Ovary (tissue), 3 donors: ENCODE measurements at regions not wholly inside any gene's neighbourhood (a gene's known extent, or its start where the extent isn't known, plus 50 kb on each side); places are given as distances from the start of the nearest gene placed in this dataset.

Source experiments
- EP300 ChIP-seq: sonication (generic); formaldehyde crosslinking; IDR thresholded peaks from one replicate; pipeline ENCODE4 v1.6.1; 2017; ENCODE audit warnings: antibody characterized with exemption
- POLR2A ChIP-seq: fragments of 450-650 bp; IDR thresholded peaks from one replicate; pipeline ENCODE4 v1.6.1; 2017; ENCODE audit warnings: antibody characterized with exemption, mild to moderate bottlenecking, moderate library complexity
- TF ChIP-seq, protein P1 (sequence below), 3 donors: fragments of 450-650 bp in 2 of 3; fragments of 200-600 bp in 1 of 3; IDR thresholded peaks; one replicate each; pipeline versions ENCODE4 v1.5.1 to v1.8.0; 2016 to 2022; ENCODE audit warnings: antibody characterized with exemption in 3 of 3, mild to moderate bottlenecking in 1 of 3
- donor health status: DM: no; HTN: no; CAD: no.

DNA sequence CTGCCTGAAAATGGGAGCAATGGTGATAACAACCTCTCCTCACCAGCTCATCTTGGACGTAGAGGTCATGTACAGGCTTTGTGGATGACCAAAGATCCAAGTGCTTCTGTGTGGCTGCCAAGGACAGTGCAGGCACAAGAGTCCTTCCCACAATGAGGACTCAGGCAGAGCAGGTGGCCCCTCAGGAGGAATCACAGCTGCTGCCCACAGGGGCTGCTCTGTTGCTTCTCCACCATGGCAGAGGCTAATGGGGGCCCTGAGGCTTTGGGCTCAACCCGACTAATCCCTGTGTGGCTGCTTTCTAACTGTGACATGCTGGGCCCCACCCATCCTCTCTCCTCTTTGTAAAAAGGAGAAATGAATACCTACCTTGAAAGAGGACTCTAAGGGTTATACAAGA, 58.1 kb upstream of the MRPS22 start:
- TF ChIP-seq, protein P1, sequence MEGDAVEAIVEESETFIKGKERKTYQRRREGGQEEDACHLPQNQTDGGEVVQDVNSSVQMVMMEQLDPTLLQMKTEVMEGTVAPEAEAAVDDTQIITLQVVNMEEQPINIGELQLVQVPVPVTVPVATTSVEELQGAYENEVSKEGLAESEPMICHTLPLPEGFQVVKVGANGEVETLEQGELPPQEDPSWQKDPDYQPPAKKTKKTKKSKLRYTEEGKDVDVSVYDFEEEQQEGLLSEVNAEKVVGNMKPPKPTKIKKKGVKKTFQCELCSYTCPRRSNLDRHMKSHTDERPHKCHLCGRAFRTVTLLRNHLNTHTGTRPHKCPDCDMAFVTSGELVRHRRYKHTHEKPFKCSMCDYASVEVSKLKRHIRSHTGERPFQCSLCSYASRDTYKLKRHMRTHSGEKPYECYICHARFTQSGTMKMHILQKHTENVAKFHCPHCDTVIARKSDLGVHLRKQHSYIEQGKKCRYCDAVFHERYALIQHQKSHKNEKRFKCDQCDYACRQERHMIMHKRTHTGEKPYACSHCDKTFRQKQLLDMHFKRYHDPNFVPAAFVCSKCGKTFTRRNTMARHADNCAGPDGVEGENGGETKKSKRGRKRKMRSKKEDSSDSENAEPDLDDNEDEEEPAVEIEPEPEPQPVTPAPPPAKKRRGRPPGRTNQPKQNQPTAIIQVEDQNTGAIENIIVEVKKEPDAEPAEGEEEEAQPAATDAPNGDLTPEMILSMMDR (IDR thresholded peaks at IDR 0.05) = no peak
- TF ChIP-seq EP300 = no peak
- TF ChIP-seq POLR2A = no peak
